K562 (cell line): ENCODE measurements at regions not wholly inside any gene's neighbourhood (a gene's known extent, or its start where the extent isn't known, plus 50 kb on each side); places are given as distances from the start of the nearest gene placed in this dataset.

Source experiments
- ATAC-seq: fragments of 200-7000 bp; cut with Tn5 transposase; 3 replicates; pipeline ENCODE4 v1.9.1; 2020; ENCODE audit warnings: moderate library complexity
- BruUV-seq: library from RNA; stranded (reverse); fragments of 400-500 nt; replicated peaks from 2 replicates; lab custom pipeline; 2021; lab: Mats Ljungman, UMichigan
- CTCF ChIA-PET: fragments of 300-600 bp; formaldehyde crosslinking; extraction: SDS; loops from one replicate; lab custom pipeline; 2021; ENCODE audit warnings: low intra/inter-chr PET ratio; lab: Yijun Ruan, JAX
- POLR2A ChIA-PET: fragments of 300-600, 350-650 bp; sonication (Branson Sonifier 250); formaldehyde crosslinking; extraction: SDS; loops from one replicate; lab custom pipeline; 2021; ENCODE audit warnings: antibody characterized with exemption, inconsistent platforms; lab: Yijun Ruan, JAX
- DNase-seq, 4 experiments: peaks; one replicate each; pipeline versions ENCODE4 v3.0.0 to v3.0.0-alpha.2; 2011 to 2018; ENCODE audit warnings: low spot score in 3 of 4, mixed read lengths in 3 of 4; ENCODE audit errors: extremely low read depth in 1 of 4
- FAIRE-seq: peaks from 2 replicates; lab custom pipeline; 2011; peaks lifted over from hg19 to GRCh38; lab: Jason Lieb, UNC
- H2AFZ ChIP-seq: 2 replicates; pipeline ENCODE4 v1.6.0; 2011; ENCODE audit warnings: low read depth, low read length, control low read depth, inconsistent platforms
- H3K27ac ChIP-seq: fragments of 200-600 bp; 3 replicates; pipeline ENCODE4 v1.8.0; 2011; ENCODE audit warnings: low read depth, mild to moderate bottlenecking, control low read depth, inconsistent platforms, low read length, moderate library complexity, mixed read lengths; ENCODE audit errors: extremely low read depth
- H3K27me3 ChIP-seq, 2 experiments: fragments of 300-600 bp in 1 of 2; 2 replicates in 1 of 2; 3 replicates in 1 of 2; pipeline versions ENCODE4 v1.6.0 to v1.8.0; 2011; ENCODE audit warnings: inconsistent platforms in 2 of 2, low read length in 2 of 2, mild to moderate bottlenecking in 1 of 2, mixed read lengths in 1 of 2, moderate library complexity in 1 of 2; ENCODE audit not compliant: control insufficient read depth in 2 of 2, insufficient read depth in 2 of 2
- H3K36me3 ChIP-seq: fragments of 300-600 bp; 3 replicates; pipeline ENCODE4 v1.8.0; 2011; ENCODE audit warnings: mild to moderate bottlenecking, low read length, inconsistent platforms; ENCODE audit not compliant: control insufficient read depth, insufficient read depth
- H3K4me1 ChIP-seq, 2 experiments: fragments of 200-600 bp in 1 of 2; replicated peaks in 1 of 2; 2 replicates in 1 of 2; 3 replicates in 1 of 2; pipeline versions ENCODE4 v1.5.1 to v1.8.0; 2011; ENCODE audit warnings: inconsistent platforms in 2 of 2, low read length in 2 of 2, mild to moderate bottlenecking in 1 of 2, mixed read lengths in 1 of 2, moderate library complexity in 1 of 2; ENCODE audit not compliant: control insufficient read depth in 2 of 2, insufficient read depth in 2 of 2
- H3K4me2 ChIP-seq: 2 replicates; pipeline ENCODE4 v1.6.1; 2011; ENCODE audit warnings: low read length, control low read depth, inconsistent platforms, mixed read lengths; ENCODE audit not compliant: insufficient read depth
- H3K4me3 ChIP-seq: fragments of 200-600 bp; sonication (generic), shearing (Covaris generic); 2 replicates; pipeline ENCODE4 v1.5.1; 2016; ENCODE audit warnings: control low read depth, inconsistent platforms
- H3K79me2 ChIP-seq: fragments of 200-600 bp; 3 replicates; pipeline ENCODE4 v1.8.0; 2011; ENCODE audit warnings: low read length, inconsistent platforms; ENCODE audit not compliant: control insufficient read depth, insufficient read depth
- H3K9ac ChIP-seq, 2 experiments: 2 replicates each; pipeline versions ENCODE4 v1.6.0 to v1.6.1; 2011; ENCODE audit warnings: low read depth in 2 of 2, low read length in 2 of 2, control low read depth in 1 of 2, inconsistent platforms in 1 of 2, mild to moderate bottlenecking in 1 of 2, mixed read lengths in 1 of 2; ENCODE audit not compliant: insufficient read depth in 1 of 2
- H3K9me1 ChIP-seq: one replicate; pipeline ENCODE4 v1.6.0; 2011; ENCODE audit warnings: inconsistent platforms, mild to moderate bottlenecking, low read length, moderate library complexity; ENCODE audit not compliant: control insufficient read depth, insufficient read depth
- H3K9me3 ChIP-seq: replicated peaks from 2 replicates; pipeline ENCODE4 v1.5.1; 2011; ENCODE audit warnings: low read depth, low read length, inconsistent platforms; ENCODE audit not compliant: control insufficient read depth, insufficient read depth
- H4K20me1 ChIP-seq: replicated peaks from 2 replicates; pipeline ENCODE4 v1.6.1; 2011; ENCODE audit warnings: low read length, inconsistent platforms, mixed read lengths; ENCODE audit not compliant: control insufficient read depth, insufficient read depth
- LARP7 ChIP-seq: fragments of 450-650 bp; IDR thresholded peaks from 2 replicates; pipeline ENCODE4 v1.6.1; 2016
- POLR2AphosphoS5 ChIP-seq: IDR thresholded peaks from 2 replicates; pipeline ENCODE4 v1.6.1; 2011; ENCODE audit warnings: mild to moderate bottlenecking, low read depth, low read length, moderate library complexity; ENCODE audit not compliant: control insufficient read depth, insufficient read depth
- U2AF1 ChIP-seq: fragments of 200-400 bp; formaldehyde crosslinking; optimal IDR thresholded peaks from 2 replicates; pipeline ENCODE3; 2017; ENCODE audit warnings: mild to moderate bottlenecking, low read depth, low read length, moderate library complexity
- WGBS: fragments of 100-300 bp; shearing (Covaris generic); methylation state at CpG from one replicate; pipeline ENCODE4 v1.1.6; 2016; ENCODE audit warnings: low coverage, mixed read lengths; ENCODE audit not compliant: insufficient coverage; ENCODE audit errors: missing lambda C conversion rate; 5-methylcytosine and 5-hydroxymethylcytosine counted together
- in situ Hi-C: fragments of 300-500 bp; cut with MboI; formaldehyde crosslinking; loops from 4 replicates; pipeline ENCODE4 v1.15.0; 2018; ENCODE audit warnings: inconsistent platforms, mixed read lengths
- intact Hi-C: fragments of 100-400 bp; cut with micrococcal nuclease; formaldehyde crosslinking; loops from 2 replicates; pipeline ENCODE4 v1.14.2; 2022
- TF ChIP-seq, protein P1 (sequence below): fragments of 250-450 bp; sonication (Bioruptor Pico); IDR thresholded peaks from 2 replicates; pipeline ENCODE4 v1.5.0; 2020; ENCODE audit warnings: mild to moderate bottlenecking, borderline replicate concordance
- TF ChIP-seq, protein P2 (sequence below): fragments of 250-450 bp; sonication (Bioruptor Pico); IDR thresholded peaks from 2 replicates; pipeline ENCODE4 v1.8.0; 2022; ENCODE audit warnings: inconsistent platforms, mild to moderate bottlenecking, moderate library complexity, borderline replicate concordance

DNA sequence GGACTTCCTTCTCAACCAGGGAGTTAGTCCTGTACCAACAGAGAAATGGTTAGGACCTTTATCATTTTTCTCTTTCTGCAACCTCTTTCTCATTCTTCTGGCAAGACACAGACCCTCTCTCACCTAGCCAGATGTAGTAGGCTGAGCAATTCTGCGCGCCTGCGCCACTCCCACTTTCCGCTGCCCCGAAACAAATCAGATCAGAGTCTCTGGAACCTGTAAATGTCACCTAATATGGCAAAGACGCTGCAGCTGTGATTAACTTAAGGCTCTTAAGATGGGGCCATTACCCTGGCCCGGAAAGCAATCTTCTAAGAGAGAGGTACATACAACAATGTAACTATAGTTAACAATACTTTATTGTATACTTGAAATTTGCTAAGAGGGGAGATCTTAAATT lies 94.3 kb upstream of the ASIC2 start:
- POLR2A ChIA-PET: interaction anchor here (0.6 kb wide), 1 partner anchor 50 kb away, joined by 3 read pairs; no protein-coding TSS in a partner anchor
- 2% methylated on average over 7 of the region's 7 CpGs for WGBS
- FAIRE-seq: no peak

More for the DNA sequence above, 94.3 kb upstream of the ASIC2 start:
- Histone ChIP-seq H2AFZ (no peak overlapping the region), H3K27me3 (no peaks in the 10 kb centered on the region), H3K36me3 (no peaks in the 10 kb centered on the region), H4K20me1 (no peaks in the 10 kb centered on the region; the same call in 1 of the 2 replicates), H3K9me1 (no peaks in the 10 kb centered on the region), H3K4me3 (no peak overlapping the region), H3K4me2 (no peak overlapping the region), H3K9ac (no peak overlapping the region), H3K9me3 (no peaks in the 10 kb centered on the region), H3K27ac (no peak overlapping the region), H3K79me2 (no peaks in the 10 kb centered on the region)
- intact Hi-C loops: no loop called here
- in situ Hi-C loops: no loop called here
- no TSS peak for BruUV-seq
- no peak for ATAC-seq
- DNase-seq: no peak
- TF ChIP-seq, protein P1, sequence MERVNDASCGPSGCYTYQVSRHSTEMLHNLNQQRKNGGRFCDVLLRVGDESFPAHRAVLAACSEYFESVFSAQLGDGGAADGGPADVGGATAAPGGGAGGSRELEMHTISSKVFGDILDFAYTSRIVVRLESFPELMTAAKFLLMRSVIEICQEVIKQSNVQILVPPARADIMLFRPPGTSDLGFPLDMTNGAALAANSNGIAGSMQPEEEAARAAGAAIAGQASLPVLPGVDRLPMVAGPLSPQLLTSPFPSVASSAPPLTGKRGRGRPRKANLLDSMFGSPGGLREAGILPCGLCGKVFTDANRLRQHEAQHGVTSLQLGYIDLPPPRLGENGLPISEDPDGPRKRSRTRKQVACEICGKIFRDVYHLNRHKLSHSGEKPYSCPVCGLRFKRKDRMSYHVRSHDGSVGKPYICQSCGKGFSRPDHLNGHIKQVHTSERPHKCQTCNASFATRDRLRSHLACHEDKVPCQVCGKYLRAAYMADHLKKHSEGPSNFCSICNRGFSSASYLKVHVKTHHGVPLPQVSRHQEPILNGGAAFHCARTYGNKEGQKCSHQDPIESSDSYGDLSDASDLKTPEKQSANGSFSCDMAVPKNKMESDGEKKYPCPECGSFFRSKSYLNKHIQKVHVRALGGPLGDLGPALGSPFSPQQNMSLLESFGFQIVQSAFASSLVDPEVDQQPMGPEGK (CRISPR knock-in tag): no peak
- TF ChIP-seq LARP7: no peak
- TF ChIP-seq U2AF1: no peak
- no peak for TF ChIP-seq POLR2AphosphoS5
- TF ChIP-seq, protein P2, sequence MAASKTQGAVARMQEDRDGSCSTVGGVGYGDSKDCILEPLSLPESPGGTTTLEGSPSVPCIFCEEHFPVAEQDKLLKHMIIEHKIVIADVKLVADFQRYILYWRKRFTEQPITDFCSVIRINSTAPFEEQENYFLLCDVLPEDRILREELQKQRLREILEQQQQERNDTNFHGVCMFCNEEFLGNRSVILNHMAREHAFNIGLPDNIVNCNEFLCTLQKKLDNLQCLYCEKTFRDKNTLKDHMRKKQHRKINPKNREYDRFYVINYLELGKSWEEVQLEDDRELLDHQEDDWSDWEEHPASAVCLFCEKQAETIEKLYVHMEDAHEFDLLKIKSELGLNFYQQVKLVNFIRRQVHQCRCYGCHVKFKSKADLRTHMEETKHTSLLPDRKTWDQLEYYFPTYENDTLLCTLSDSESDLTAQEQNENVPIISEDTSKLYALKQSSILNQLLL (CRISPR knock-in tag): no peak
- TF ChIP-seq, all 486 proteins: peak for 0
- no peaks in the 10 kb centered on the region for H3K4me1 ChIP-seq
- CTCF ChIA-PET: no interaction called here
